ENCODE measurements at regions not wholly inside any gene's neighbourhood (a gene's known extent, or its start where the extent isn't known, plus 50 kb on each side); places are given as distances from the start of the nearest gene placed in this dataset.
"Not testable (repeated sequence)": the region's sequence is repeated elsewhere in the genome, so short reads cannot be mapped to it uniquely, and the experiment has no call there.

DNA sequence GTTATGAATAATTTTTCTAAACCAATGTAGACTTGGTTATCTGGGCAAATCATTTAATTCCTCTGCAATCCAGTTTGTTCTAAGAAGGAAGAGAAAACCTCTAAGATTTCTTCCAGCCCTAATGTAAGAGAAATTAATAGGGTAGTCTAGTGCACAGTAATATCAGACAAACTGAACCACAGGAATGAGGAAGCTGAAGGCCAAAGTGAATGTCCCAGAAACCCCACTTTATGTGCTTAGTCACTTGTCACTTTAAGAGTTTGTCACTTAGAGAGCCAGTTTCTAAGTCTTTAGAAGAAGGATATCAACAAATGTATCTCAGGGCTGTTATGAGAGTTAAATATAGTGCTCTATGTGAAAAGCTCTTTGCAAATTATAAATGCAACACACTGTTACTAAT is 750.6 kb downstream of the DIAPH3 start:
- no peak for DNase-seq (ENCODE audit: low read depth)

DNA sequence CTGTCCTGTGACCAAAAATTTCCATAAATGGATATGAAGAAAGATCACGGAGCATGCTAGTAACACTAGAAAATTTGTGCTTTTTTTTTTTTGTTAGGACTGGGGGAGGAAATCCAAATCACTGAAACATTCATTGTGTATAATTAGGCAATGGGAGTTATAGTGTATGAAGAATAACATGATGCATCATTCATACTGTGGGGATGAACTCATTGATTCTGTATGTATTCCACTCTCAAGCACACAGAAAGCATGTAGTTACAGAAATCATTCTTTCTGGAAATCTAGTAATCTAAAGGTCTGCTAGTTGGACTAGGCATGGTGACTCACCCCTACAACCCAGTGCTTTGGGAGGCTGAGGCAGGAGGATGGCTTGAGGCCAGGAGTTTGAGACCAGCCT is 749.7 kb downstream of the DIAPH3 start:
- no peak for DNase-seq (ENCODE audit: low read depth)

DNA sequence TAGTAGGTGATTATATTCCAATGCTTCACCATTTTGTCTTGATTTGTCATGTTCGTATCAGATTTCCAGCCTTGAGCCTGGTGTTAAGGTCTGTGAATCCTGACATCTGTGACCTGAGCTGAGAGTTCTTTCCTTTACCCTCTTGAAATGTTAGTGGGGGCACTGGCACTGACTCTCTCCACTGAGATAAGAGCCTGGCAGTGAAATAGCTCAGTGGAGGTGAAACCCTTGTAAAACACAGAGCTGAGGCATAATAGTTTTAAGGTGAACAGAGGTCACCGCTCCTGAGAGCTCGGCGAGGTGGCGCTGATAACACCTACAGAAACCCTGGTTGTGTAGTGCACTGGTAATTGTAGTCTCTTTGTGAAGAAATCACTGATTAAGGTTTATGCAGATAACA is 748.2 kb downstream of the DIAPH3 start:
- no peak for DNase-seq (ENCODE audit: low read depth)

DNA sequence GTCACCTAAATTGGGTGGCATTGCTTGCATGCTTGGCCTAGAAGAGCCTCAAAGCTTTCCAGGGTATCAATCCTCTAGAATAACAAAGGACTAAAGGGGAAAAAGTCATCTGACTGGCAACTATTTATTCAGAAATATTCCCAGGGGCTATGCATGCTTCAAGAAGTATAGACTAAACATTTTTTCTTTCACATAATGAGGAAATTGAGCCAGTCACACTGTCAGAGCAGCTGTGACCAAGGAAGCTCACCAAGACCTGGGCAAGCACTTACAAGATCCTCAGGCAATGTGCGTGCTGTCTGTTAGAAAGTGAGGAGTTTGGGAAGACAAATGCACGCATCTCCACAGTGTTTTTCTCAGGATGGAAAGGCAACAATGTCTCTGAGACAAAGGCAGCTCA is 747.2 kb downstream of the DIAPH3 start:
- no peak for DNase-seq (ENCODE audit: low read depth)

DNA sequence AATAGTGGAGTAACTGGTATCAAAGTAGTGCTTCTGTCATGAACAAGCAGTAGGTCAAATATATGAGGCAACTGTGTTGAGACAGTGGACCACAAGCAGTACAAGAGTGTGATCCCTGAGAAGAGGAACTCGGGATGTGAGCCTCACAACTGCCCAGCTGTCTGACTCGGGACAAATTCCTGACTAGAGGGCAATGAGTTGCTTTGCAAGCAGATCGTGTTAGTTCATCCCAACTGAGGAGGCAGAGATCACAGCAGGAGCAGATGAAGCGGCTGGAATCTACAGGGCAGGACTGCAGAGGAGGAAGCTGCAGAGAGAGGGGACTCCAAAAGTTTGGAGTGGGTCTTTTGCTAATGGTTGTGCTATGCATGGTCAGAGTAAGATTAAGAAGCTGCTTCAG is 741.1 kb downstream of the DIAPH3 start:
- DNase-seq (ENCODE audit: low read depth) = no peak

DNA sequence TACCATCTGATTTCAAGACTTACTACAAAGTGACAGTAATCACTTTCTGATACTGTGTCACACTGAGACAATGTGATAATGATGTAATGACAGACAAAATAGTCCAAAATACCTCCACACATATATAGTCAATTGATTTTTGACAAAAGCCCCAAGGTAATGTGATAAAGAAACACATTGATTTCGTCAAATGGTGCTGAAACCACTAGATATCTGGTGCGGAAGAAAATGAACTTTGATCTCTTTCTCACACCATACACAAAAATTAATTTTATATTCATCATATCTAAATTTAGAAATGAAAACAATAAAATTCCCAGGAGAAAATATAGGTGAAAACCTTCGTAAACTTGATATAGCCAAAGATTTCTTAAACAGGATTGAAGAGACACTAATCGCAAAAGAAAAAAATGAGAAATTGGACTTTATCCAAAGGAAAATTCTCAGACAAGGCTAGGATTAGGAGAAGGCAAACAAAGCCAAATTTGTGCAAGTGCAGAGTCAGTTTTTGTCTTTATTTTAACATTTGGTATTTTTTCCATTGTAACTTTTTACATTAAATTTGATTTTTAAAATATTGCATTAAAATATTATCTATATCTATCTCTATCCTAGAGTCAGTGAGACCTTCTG is 739.9 kb downstream of the DIAPH3 start:
- DNase-seq (ENCODE audit: low read depth) = no peak

DNA sequence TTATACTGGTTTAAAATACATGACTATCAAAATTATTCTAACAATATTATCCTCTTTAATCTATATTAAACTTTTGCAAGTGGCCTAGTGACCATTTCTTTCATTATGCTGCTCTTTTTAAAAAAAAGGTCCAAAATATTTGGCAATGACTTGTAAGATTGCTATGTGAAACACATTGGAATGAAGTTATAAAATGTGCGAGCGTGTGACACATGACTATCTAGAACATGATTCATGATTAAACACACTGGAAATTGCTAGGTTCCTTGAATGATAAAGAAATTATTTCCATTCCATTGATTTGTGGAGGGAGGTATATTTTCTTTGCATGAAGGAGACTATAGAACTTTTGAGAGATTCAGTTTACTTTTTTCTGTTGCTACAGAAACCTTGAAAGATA is 739.1 kb downstream of the DIAPH3 start:
- no peak for DNase-seq (ENCODE audit: low read depth)

DNA sequence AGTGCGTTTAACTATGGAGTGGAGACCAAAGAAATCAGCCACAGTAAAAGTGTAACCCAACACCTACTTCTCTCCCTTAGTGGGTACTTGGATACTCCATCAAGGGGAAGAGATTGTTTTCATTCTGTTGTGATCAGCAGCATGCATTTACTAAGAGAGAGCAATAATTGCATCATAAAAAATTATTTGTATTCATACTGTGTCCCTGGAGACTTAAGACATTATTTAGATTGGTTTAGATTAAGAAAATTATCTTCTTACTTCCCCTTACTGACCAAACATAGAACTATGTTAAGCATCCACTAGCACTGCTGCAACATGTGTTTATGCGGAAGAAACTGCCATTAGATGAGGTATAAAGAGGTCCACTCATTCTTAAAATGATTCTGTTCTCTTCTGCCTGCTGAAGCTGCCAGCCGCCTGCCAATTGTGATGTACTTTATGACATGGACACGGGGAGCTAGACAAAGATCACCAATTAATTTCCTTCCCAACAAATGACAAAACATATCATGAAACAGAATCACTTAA is 738.5 kb downstream of the DIAPH3 start:
- DNase-seq (ENCODE audit: low read depth) = no peak

DNA sequence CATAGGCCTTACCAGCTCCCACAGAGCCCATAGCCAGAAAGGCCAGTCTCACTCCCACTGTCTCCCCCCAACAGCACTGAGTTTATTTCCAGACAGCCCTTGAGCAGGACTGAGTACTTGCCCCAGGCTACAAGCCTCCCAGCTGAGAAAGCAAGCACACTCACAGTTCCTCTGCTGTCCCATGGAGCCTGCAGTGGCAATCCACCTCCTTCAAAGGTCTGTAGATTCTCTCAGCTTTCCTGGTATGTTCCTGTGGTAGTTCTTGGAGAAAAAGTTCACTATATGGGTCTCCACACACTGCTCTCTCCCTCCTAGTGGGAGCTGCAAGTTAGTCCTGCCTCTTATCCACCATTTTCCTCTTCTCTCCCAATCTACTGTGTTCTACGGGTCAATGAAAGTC is 728.7 kb downstream of the DIAPH3 start:
- no peak for DNase-seq (ENCODE audit: low read depth)

DNA sequence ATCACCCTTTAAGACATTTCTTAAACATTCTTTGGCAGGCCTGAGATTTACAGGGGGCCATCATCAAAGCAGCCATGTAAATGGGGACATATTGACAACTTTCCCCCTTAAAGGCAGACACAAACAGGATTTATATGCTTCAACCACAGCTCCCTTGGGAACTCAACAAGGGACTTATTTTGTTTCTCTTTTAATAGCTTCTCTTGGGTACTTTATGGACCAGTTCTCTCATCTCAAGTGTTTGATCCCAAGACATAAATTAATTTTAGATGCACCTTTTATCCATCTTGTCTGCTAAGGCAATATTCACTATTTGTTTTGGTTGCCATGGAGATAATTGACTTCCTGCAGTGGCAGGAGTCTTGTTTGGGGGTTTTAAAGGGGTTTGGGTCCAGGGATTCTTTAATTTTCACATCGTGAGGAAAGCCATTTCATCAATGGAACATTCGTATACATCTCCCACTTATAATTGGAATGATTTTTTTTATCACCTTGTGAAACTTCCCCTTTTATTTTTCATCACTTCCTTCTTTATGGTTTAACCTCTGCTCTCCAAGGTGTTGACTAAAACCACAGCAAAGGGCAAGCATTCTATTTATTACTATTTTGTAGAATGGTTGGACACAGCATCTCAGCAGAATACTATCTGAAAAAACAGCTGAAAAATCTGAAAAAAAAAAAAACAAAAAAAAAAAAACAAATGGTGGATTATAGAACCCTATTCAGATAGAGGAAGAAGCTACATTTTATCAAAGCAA is 726.0 kb downstream of the DIAPH3 start:
- DNase-seq (ENCODE audit: low read depth) = no peak

DNA sequence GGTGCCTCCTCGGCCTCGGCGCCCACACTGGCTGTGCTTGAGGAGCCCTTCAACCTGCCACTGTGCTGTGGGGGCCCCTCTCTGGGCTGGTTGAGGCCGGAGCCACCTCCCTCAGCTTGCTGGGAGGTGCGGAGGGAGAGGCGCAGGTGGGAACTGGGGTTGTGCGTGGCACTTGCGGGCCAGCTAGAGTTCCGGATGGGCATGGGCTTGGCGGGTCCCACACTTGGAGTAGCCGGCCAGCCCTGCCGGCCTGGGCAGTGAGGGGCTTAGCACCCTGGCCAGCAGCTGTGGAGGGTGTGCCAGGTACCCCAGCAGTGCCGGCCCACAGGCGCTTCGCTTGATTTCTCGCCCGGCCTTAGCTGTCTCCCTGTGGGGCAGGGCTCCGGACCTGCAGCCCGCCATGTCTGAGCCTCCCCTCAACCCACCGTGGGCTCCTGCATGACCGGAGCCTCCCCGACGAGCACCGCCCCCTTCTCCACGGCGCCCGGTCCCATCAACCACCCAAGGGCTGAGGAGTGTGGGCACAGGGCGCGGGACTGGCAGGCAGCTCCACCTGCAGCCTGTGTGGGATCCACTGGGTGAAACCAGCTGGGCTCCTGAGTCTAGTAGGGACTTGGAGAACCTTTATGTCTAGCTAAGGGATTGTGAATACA is 723.8 kb downstream of the DIAPH3 start:
- no peak for DNase-seq (ENCODE audit: low read depth)

DNA sequence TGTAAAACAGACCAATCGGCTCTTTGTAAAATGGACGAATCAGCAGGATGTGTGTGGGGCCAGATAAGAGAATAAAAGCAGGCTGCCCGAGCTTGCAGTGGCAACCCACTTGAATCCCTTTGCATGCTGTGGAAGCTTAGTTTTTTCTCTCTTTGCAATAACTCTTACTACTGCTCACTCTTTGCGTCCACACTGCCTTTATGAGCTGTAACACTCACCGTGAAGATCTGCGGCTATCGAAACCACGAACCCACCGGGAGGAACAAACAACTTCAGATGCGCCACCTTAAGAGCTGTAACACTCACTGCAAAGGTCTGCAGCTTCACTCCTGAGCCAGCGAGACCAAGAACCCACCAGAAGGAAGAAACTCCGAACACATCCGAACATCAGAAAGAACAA is 722.7 kb downstream of the DIAPH3 start:
- DNase-seq (ENCODE audit: low read depth) = not testable (repeated sequence)

DNA sequence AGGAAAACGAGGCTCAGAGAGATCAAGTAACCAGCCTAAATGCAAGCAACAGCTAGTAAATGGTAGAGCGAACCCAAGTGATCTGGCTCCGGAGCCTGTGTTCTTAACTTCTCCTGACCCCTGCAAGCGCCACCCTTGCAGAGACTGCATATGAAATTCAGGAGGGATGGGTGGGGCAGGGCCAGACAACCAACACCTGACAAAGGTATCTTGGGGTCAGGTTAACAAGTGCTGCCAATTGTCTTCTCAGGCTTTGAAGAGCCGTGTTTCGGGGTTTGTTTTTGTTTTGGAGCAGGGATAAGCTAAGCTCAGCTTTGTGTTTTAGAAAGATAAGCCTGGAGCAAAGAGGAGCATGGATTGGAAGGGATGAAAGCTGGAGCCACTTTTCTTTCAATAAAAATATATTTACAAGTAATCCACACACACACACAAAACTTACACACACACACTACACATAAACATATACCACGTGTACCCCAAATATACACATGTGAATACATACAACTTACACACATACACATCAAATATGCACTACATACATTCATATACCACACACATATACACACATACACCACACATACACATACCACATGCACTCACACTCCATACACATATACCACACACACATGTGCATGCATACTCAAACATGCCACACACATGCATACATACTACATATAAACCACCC is 722.0 kb downstream of the DIAPH3 start:
- DNase-seq (ENCODE audit: low read depth) = no peak

DNA sequence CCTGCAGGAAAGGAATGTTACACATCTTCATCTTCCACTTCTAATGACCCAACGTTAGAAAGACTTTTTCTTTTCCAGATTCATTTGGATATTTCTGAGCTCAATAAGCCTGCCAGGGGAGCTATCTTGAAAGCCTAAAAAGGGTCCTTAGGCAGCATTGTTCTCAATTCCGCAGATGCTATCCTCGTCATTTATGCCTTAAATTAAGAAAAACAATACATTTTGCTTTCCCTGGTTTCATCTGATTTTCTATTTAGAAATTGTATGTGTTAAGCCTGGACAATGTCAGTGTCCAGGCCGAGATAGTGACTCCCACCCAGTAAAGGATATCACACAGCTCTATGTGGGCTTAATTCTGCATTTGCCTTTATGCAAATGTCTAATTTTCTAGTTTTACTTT is 721.3 kb downstream of the DIAPH3 start:
- no peak for DNase-seq (ENCODE audit: low read depth)

DNA sequence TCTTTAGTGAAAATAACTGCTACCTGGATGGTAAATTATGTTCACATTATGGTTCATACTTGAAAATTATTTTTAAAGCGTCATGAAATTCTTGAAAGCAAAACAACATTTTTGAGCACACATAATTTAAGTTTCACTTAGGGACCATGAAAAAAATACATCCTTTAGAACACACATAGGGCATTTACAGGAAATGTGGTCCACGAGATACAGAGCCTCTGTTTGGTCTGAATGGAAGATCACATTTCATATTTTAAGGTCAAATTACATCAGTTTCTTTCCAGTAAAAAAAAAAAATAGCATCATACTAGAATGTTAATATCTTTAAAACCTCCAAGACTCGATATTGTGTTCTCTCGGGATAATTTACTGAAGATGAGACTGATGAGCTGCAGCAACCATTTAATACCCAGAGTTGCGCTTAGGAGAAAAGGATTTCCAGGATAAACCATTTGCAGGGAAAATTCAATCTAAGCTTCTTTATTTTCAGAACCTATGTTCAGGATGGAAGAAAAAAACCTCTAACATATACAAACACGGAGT is 720.7 kb downstream of the DIAPH3 start:
- no peak for DNase-seq (ENCODE audit: low read depth)

DNA sequence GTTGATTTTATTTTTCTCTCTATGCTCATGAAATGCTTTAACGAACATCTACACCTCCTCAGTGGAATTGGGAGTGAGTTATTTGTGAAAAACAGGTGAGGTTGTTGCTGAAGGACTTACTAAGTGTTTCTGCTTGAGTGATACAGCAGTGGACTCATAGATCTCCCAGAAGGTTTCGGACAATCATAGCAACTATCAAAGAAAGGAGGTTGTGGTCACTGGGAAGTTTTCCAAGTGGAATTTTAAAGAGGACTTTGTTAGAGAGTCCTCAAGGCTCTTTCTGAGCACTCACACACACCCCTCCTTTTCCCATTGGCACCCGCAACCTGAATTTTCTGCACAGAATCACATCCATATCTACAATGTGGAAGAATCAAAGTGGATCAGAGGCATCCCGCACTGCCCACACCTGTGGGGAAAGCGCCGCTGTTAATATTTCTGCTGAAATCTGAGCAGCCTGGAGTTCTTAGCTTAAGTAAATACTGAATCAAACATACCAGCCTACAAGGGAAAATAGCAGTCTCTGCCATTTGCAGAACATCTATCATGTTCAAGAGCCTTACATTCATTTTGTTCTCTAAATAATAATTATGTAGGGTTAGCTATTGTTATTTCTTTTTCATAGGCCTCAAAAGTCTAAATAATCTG is 719.4 kb downstream of the DIAPH3 start:
- DNase-seq (ENCODE audit: low read depth) = no peak

DNA sequence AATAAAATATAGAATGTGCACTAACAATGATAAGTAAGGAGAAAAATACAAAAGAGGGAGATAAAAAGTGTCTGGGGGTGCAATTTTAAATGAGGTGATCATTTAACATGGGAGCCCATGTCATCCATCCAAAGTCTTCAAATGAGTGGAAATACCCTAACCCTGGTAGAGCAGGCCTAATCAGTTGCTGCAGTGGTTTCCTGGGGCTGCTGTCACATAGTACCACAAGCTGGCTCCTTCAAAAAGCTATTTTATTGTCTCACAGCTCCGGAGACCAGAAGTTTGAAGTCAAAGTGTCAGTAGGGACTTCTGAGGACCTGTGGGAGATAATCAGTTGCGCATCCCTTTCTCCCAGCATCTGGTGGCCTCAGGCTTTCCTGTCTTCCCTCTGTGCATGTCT is 717.9 kb downstream of the DIAPH3 start:
- no peak for DNase-seq (ENCODE audit: low read depth)

DNA sequence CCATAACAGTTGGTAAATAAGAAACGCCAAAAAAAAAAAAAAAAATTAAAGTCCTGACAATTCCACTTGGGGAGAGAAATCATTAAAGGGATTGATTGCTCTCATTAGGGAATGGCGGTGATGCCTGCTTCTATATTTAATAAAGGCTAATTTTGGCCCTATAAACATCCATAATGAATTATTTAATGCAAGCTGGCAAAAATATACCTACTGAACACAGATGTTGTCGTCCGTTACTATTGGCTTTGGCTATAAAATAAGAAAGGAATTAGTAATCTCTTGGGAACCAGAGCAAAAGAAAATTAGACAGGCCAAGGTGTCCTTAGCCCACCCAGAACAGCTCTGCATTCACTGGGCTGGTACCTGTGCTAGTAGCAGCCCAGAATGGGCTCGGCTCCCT is 717.3 kb downstream of the DIAPH3 start:
- no peak for DNase-seq (ENCODE audit: low read depth)

DNA sequence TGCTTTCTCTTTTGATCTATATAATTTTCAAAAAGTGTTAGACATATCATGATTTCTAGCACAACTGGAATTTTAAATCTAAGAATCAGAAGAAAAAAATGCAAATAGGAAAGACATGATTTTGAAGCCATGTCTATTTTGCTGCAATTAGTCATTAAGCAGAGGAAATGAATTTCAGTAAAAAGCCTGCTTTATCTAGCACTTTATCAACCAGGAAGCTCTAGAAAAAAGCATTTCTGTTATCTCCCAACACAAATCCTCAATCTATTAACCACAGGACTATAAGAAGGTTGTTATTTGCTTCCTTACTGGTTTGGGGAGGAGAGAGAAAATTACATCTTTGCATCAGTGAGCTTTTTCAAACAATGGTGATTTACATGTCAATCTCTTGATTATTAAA is 716.7 kb downstream of the DIAPH3 start:
- no peak for DNase-seq (ENCODE audit: low read depth)

DNA sequence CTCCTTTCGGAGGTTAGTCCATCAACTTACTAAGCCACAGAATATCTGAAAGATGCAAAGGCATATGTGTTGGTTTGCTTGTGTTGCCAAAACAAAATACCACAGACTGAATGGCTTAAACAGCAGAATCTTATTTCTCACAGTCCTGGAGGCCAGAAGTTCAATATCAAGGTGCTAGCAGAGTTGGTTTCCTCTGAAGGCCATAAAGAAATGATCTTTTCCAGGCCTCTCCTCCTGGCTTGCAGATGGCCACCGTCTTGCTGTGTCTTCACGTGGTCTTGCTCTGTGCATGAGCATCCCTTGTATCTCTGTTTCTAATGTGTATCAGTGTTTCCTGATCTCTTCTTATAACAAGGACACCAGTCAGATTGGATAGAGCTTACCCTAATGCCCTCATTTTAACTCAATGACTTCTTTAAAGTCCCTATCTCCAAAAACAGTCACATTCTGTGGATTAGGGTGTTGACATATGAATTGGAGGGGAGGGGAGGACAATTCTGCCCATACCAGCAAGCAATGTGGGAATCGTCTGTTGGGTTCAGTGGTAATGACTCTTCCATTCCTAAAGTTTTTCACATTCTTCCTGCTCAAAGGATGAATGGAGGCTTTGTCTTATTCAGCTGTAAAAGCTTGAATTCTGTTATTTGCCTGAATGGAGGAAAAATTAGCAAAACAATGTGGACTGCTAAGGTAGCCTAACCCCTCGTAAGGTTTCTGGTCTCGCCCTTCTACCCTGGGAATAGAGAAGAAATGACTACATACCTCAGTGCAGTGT is 715.7 kb downstream of the DIAPH3 start:
- no peak for DNase-seq (ENCODE audit: low read depth)

DNA sequence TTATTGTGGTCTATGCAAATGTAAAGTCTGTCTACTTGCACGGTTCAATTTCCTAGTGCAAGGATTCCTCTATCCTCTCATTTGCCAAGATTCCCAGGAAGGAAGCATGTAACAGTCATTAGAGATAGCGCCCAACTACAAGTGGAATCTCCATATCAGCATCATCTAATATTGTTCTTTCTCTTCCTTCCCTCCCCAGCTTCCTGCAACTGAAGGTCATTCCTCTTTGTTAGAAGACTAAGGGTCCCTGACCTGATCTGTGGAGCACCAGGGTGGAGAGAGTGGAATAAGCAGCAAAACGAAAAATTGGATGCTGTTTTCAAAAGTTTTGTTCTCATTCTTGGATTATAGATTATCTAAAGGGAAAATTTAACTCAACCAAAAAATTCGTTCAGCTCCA is 714.0 kb downstream of the DIAPH3 start:
- DNase-seq (ENCODE audit: low read depth) = no peak

All from activated T-helper 9 cell treated with anti-CD3 and anti-CD28 coated beads, Interleukin-2, amount 50 U/mL, for 16 hours (primary cell).